HL-60 (cell line): ENCODE measurements at regions not wholly inside any gene's neighbourhood (a gene's known extent, or its start where the extent isn't known, plus 50 kb on each side); places are given as distances from the start of the nearest gene placed in this dataset.

Source experiments
- GABPA ChIP-seq: IDR thresholded peaks from 2 replicates; pipeline ENCODE4 v1.6.1; 2012; ENCODE audit warnings: low read depth
- POLR2AphosphoS5 ChIP-seq: IDR thresholded peaks from 2 replicates; pipeline ENCODE4 v1.6.1; 2012; ENCODE audit warnings: low read depth
- TF ChIP-seq, protein P1 (sequence below): IDR thresholded peaks from one replicate; pipeline ENCODE4 v1.5.1; 2011; ENCODE audit warnings: low read length, control low read depth, inconsistent platforms; ENCODE audit not compliant: insufficient read depth
- TF ChIP-seq, protein P2 (sequence below): IDR thresholded peaks from 2 replicates; pipeline ENCODE4 v1.6.1; 2012; ENCODE audit warnings: low read depth; ENCODE audit not compliant: insufficient replicate concordance

GRCh38 chr5:38660194-38660668 lies 103.8 kb upstream of the LIFR start:
- TF ChIP-seq, protein P1, sequence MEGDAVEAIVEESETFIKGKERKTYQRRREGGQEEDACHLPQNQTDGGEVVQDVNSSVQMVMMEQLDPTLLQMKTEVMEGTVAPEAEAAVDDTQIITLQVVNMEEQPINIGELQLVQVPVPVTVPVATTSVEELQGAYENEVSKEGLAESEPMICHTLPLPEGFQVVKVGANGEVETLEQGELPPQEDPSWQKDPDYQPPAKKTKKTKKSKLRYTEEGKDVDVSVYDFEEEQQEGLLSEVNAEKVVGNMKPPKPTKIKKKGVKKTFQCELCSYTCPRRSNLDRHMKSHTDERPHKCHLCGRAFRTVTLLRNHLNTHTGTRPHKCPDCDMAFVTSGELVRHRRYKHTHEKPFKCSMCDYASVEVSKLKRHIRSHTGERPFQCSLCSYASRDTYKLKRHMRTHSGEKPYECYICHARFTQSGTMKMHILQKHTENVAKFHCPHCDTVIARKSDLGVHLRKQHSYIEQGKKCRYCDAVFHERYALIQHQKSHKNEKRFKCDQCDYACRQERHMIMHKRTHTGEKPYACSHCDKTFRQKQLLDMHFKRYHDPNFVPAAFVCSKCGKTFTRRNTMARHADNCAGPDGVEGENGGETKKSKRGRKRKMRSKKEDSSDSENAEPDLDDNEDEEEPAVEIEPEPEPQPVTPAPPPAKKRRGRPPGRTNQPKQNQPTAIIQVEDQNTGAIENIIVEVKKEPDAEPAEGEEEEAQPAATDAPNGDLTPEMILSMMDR: no peak
- TF ChIP-seq POLR2AphosphoS5: no peak
- TF ChIP-seq, protein P2, sequence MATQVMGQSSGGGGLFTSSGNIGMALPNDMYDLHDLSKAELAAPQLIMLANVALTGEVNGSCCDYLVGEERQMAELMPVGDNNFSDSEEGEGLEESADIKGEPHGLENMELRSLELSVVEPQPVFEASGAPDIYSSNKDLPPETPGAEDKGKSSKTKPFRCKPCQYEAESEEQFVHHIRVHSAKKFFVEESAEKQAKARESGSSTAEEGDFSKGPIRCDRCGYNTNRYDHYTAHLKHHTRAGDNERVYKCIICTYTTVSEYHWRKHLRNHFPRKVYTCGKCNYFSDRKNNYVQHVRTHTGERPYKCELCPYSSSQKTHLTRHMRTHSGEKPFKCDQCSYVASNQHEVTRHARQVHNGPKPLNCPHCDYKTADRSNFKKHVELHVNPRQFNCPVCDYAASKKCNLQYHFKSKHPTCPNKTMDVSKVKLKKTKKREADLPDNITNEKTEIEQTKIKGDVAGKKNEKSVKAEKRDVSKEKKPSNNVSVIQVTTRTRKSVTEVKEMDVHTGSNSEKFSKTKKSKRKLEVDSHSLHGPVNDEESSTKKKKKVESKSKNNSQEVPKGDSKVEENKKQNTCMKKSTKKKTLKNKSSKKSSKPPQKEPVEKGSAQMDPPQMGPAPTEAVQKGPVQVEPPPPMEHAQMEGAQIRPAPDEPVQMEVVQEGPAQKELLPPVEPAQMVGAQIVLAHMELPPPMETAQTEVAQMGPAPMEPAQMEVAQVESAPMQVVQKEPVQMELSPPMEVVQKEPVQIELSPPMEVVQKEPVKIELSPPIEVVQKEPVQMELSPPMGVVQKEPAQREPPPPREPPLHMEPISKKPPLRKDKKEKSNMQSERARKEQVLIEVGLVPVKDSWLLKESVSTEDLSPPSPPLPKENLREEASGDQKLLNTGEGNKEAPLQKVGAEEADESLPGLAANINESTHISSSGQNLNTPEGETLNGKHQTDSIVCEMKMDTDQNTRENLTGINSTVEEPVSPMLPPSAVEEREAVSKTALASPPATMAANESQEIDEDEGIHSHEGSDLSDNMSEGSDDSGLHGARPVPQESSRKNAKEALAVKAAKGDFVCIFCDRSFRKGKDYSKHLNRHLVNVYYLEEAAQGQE: no peak
- no peak for TF ChIP-seq GABPA
